HepG2 (cell line): ENCODE measurements at regions not wholly inside any gene's neighbourhood (a gene's known extent, or its start where the extent isn't known, plus 50 kb on each side); places are given as distances from the start of the nearest gene placed in this dataset.

ENCODE experiments used
- CBFB ChIP-seq: sonication (generic); formaldehyde crosslinking; IDR thresholded peaks from 2 replicates; pipeline ENCODE4 v1.4.0; 2020; ENCODE audit warnings: missing genetic modification reagents
- HMG20B ChIP-seq: conservative IDR thresholded peaks from 2 replicates; pipeline ENCODE4 v1.6.1; 2016; ENCODE audit warnings: missing genetic modification reagents, missing compliant biosample characterization
- NCOA1 ChIP-seq: sonication (generic); formaldehyde crosslinking; IDR thresholded peaks from 2 replicates; pipeline ENCODE4 v1.9.0; 2021; ENCODE audit warnings: missing genetic modification reagents
- NR2C2 ChIP-seq: sonication (generic); formaldehyde crosslinking; IDR thresholded peaks from 2 replicates; pipeline ENCODE4 v1.4.0; 2020; ENCODE audit warnings: missing genetic modification reagents, mild to moderate bottlenecking, moderate library complexity, borderline replicate concordance
- POGZ ChIP-seq: sonication (generic); formaldehyde crosslinking; IDR thresholded peaks from 2 replicates; pipeline ENCODE4 v1.4.0; 2020; ENCODE audit warnings: mild to moderate bottlenecking, missing genetic modification reagents
- SAP130 ChIP-seq: IDR thresholded peaks from 2 replicates; pipeline ENCODE4 v1.6.1; 2016; ENCODE audit warnings: low read depth
- SIX1 ChIP-seq: sonication (generic); formaldehyde crosslinking; IDR thresholded peaks from 2 replicates; pipeline ENCODE4 v1.4.0; 2020; ENCODE audit warnings: missing genetic modification reagents, borderline replicate concordance
- SKI ChIP-seq: fragments of 450-650 bp; IDR thresholded peaks from one replicate; pipeline ENCODE4 v1.6.1; 2018; ENCODE audit warnings: mild to moderate bottlenecking; ENCODE audit not compliant: partially characterized antibody
- STAG1 ChIP-seq: sonication (generic); formaldehyde crosslinking; IDR thresholded peaks from 2 replicates; pipeline ENCODE4 v1.4.0; 2020; ENCODE audit warnings: missing genetic modification reagents
- TCF7 ChIP-seq: sonication (generic); IDR thresholded peaks from 2 replicates; pipeline ENCODE4 v1.6.1; 2016; ENCODE audit warnings: antibody characterized with exemption, low read depth
- ZFP1 ChIP-seq: IDR thresholded peaks from 2 replicates; pipeline ENCODE4 v1.6.1; 2016
- ZFP90 ChIP-seq: sonication (generic); formaldehyde crosslinking; IDR thresholded peaks from 2 replicates; pipeline ENCODE4 v1.8.0; 2022; ENCODE audit warnings: missing genetic modification reagents, mild to moderate bottlenecking, inconsistent platforms, borderline replicate concordance
- ZNF615 ChIP-seq: sonication (generic); formaldehyde crosslinking; IDR thresholded peaks from 2 replicates; pipeline ENCODE4 v1.5.0; 2020; ENCODE audit warnings: mild to moderate bottlenecking, missing genetic modification reagents, borderline replicate concordance
- ZNF670 ChIP-seq: sonication (generic); formaldehyde crosslinking; IDR thresholded peaks from 2 replicates; pipeline ENCODE4 v1.8.0; 2022; ENCODE audit warnings: mild to moderate bottlenecking, missing genetic modification reagents, borderline replicate concordance
- ZNF746 ChIP-seq: sonication (generic); formaldehyde crosslinking; IDR thresholded peaks from 2 replicates; pipeline ENCODE4 v1.8.0; 2022; ENCODE audit warnings: mild to moderate bottlenecking, missing genetic modification reagents
- ZNF761 ChIP-seq: sonication (generic); formaldehyde crosslinking; conservative IDR thresholded peaks from 2 replicates; pipeline ENCODE4 v1.4.0; 2020; ENCODE audit warnings: mild to moderate bottlenecking, missing genetic modification reagents
- TF ChIP-seq, protein P1 (sequence below): sonication (generic); formaldehyde crosslinking; IDR thresholded peaks from 2 replicates; pipeline ENCODE4 v1.4.0; 2020; ENCODE audit warnings: missing genetic modification reagents
- TF ChIP-seq, protein P2 (sequence below): sonication (generic); formaldehyde crosslinking; IDR thresholded peaks from 2 replicates; pipeline ENCODE4 v1.4.0; 2020; ENCODE audit warnings: low read depth, mild to moderate bottlenecking, missing genetic modification reagents
- TF ChIP-seq, protein P3 (sequence below): sonication (generic); formaldehyde crosslinking; IDR thresholded peaks from 2 replicates; pipeline ENCODE4 v1.4.0; 2020; ENCODE audit warnings: missing genetic modification reagents
- TF ChIP-seq, protein P4 (sequence below), 2 experiments: IDR thresholded peaks; 2 replicates each; pipeline ENCODE4 v1.6.1; 2011 to 2012; ENCODE audit warnings: low read length in 2 of 2, borderline replicate concordance in 1 of 2, low read depth in 1 of 2, mild to moderate bottlenecking in 1 of 2, moderate library complexity in 1 of 2

DNA sequence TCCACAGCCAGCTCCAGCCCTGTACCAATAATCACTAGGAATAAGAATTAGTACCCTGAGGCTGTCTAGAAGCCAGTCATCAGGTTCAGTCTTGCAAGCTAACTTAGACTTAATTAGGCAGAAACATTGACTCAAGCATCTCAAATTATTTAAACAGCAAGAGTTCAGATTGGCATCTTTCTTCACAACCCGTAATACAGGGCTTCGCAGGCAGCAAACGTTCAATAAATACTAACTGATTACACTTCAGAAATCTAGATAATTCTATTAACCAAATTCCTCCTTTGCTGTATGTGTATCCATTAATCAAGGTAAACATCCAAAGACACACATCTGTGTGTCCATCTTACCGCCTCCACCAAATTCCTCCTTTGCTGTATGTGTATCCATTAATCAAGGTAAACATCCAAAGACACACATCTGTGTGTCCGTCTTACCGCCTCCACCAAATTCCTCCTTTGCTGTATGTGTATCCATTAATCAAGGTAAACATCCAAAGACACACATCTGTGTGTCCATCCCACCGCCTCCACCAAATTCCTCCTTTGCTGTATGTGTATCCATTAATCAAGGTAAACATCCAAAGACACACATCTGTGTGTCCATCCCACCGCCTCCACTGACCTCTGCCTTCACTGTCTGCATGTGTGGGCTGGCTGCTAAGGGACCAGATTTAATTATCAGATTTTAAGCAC, 158.9 kb downstream of the SUCLG1 start (continued):
- TF ChIP-seq, protein P1, sequence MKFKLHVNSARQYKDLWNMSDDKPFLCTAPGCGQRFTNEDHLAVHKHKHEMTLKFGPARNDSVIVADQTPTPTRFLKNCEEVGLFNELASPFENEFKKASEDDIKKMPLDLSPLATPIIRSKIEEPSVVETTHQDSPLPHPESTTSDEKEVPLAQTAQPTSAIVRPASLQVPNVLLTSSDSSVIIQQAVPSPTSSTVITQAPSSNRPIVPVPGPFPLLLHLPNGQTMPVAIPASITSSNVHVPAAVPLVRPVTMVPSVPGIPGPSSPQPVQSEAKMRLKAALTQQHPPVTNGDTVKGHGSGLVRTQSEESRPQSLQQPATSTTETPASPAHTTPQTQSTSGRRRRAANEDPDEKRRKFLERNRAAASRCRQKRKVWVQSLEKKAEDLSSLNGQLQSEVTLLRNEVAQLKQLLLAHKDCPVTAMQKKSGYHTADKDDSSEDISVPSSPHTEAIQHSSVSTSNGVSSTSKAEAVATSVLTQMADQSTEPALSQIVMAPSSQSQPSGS (CRISPR knock-in tag): peak; percentile 78
- peak; percentile 98 for TF ChIP-seq HMG20B (CRISPR knock-in tag)
- peak; percentile 98 for TF ChIP-seq NCOA1 (CRISPR knock-in tag)
- TF ChIP-seq SAP130: peak; percentile 80
- TF ChIP-seq ZFP90 (CRISPR knock-in tag): peak; percentile 87; the same call in 1 of the 2 replicates
- TF ChIP-seq, protein P2, sequence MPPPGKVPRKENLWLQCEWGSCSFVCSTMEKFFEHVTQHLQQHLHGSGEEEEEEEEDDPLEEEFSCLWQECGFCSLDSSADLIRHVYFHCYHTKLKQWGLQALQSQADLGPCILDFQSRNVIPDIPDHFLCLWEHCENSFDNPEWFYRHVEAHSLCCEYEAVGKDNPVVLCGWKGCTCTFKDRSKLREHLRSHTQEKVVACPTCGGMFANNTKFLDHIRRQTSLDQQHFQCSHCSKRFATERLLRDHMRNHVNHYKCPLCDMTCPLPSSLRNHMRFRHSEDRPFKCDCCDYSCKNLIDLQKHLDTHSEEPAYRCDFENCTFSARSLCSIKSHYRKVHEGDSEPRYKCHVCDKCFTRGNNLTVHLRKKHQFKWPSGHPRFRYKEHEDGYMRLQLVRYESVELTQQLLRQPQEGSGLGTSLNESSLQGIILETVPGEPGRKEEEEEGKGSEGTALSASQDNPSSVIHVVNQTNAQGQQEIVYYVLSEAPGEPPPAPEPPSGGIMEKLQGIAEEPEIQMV (CRISPR knock-in tag): peak; percentile 21; the same call in 1 of the 2 replicates
- TF ChIP-seq ZNF670 (CRISPR knock-in tag): peak; percentile 80; the same call in 1 of the 2 replicates
- TF ChIP-seq STAG1 (CRISPR knock-in tag): peak; percentile 15
- TF ChIP-seq CBFB (CRISPR knock-in tag): peak; percentile 89
- peak; percentile 64 for TF ChIP-seq SKI
- peak; percentile 81; the same call in 1 of the 2 replicates for TF ChIP-seq ZNF615 (CRISPR knock-in tag)
- peak; percentile 100 for TF ChIP-seq TCF7
- peak; percentile 82 for TF ChIP-seq SIX1
- TF ChIP-seq, protein P3, sequence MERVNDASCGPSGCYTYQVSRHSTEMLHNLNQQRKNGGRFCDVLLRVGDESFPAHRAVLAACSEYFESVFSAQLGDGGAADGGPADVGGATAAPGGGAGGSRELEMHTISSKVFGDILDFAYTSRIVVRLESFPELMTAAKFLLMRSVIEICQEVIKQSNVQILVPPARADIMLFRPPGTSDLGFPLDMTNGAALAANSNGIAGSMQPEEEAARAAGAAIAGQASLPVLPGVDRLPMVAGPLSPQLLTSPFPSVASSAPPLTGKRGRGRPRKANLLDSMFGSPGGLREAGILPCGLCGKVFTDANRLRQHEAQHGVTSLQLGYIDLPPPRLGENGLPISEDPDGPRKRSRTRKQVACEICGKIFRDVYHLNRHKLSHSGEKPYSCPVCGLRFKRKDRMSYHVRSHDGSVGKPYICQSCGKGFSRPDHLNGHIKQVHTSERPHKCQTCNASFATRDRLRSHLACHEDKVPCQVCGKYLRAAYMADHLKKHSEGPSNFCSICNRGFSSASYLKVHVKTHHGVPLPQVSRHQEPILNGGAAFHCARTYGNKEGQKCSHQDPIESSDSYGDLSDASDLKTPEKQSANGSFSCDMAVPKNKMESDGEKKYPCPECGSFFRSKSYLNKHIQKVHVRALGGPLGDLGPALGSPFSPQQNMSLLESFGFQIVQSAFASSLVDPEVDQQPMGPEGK: peak; percentile 67
- TF ChIP-seq NR2C2 (CRISPR knock-in tag): peak; percentile 70
- peak; percentile 31; the same call in 1 of the 2 replicates for TF ChIP-seq ZNF761 (CRISPR knock-in tag)
- TF ChIP-seq POGZ (CRISPR knock-in tag): peak; percentile 89
- TF ChIP-seq, protein P4, sequence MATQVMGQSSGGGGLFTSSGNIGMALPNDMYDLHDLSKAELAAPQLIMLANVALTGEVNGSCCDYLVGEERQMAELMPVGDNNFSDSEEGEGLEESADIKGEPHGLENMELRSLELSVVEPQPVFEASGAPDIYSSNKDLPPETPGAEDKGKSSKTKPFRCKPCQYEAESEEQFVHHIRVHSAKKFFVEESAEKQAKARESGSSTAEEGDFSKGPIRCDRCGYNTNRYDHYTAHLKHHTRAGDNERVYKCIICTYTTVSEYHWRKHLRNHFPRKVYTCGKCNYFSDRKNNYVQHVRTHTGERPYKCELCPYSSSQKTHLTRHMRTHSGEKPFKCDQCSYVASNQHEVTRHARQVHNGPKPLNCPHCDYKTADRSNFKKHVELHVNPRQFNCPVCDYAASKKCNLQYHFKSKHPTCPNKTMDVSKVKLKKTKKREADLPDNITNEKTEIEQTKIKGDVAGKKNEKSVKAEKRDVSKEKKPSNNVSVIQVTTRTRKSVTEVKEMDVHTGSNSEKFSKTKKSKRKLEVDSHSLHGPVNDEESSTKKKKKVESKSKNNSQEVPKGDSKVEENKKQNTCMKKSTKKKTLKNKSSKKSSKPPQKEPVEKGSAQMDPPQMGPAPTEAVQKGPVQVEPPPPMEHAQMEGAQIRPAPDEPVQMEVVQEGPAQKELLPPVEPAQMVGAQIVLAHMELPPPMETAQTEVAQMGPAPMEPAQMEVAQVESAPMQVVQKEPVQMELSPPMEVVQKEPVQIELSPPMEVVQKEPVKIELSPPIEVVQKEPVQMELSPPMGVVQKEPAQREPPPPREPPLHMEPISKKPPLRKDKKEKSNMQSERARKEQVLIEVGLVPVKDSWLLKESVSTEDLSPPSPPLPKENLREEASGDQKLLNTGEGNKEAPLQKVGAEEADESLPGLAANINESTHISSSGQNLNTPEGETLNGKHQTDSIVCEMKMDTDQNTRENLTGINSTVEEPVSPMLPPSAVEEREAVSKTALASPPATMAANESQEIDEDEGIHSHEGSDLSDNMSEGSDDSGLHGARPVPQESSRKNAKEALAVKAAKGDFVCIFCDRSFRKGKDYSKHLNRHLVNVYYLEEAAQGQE (IDR thresholded peaks at IDR 0.05; ENCODE audit: borderline replicate concordance in 1 of 2, low read depth in 1 of 2, low read length in 2 of 2): peak in 1 of 2 experiments; percentile 74; a peak in 1 of 4 replicates
- TF ChIP-seq ZFP1 (CRISPR knock-in tag): 0 out of 2 replicates have a peak, but pooled peaks have one; percentile 21
- peak; percentile 65 for TF ChIP-seq ZNF746 (CRISPR knock-in tag)
